Neural cell (in vitro differentiated cells): ENCODE measurements at regions not wholly inside any gene's neighbourhood (a gene's known extent, or its start where the extent isn't known, plus 50 kb on each side); places are given as distances from the start of the nearest gene placed in this dataset.

ENCODE experiments used
- CTCF ChIP-seq: fragments of 450-650 bp; IDR thresholded peaks from 2 replicates; pipeline ENCODE4 v1.5.1; 2014; ENCODE audit warnings: antibody characterized with exemption, mild to moderate bottlenecking, moderate library complexity; ENCODE audit not compliant: poor library complexity, severe bottlenecking
- EZH2 ChIP-seq: fragments of 200-600, 300-800 bp; shearing (Covaris generic), sonication (generic); IDR thresholded peaks from 2 replicates; pipeline ENCODE4 v1.6.1; 2014; ENCODE audit warnings: antibody characterized with exemption, low read length, borderline replicate concordance, mild to moderate bottlenecking; ENCODE audit not compliant: insufficient read depth, poor library complexity, severe bottlenecking
- MXI1 ChIP-seq: fragments of 450-650 bp; conservative IDR thresholded peaks from 2 replicates; pipeline ENCODE4 v1.6.1; 2014; ENCODE audit warnings: antibody characterized with exemption, mild to moderate bottlenecking; ENCODE audit not compliant: poor library complexity, severe bottlenecking
- POLR2AphosphoS5 ChIP-seq: IDR thresholded peaks from 2 replicates; pipeline ENCODE4 v1.6.1; 2012
- RAD21 ChIP-seq: fragments of 450-650 bp; conservative IDR thresholded peaks from 2 replicates; pipeline ENCODE4 v1.6.1; 2014; ENCODE audit warnings: antibody characterized with exemption, mild to moderate bottlenecking, moderate library complexity
- REST ChIP-seq: IDR thresholded peaks from 2 replicates; pipeline ENCODE4 v1.6.1; 2012; ENCODE audit warnings: borderline replicate concordance

GRCh38 chr4:89365776-89366175 is 58.2 kb upstream of the GPRIN3 start:
- TF ChIP-seq CTCF (no peak), EZH2 (no peak), POLR2AphosphoS5 (no peak), MXI1 (no peak), REST (no peak), RAD21 (no peak)
